H1 (cell line): ENCODE measurements at regions not wholly inside any gene's neighbourhood (a gene's known extent, or its start where the extent isn't known, plus 50 kb on each side); places are given as distances from the start of the nearest gene placed in this dataset.

ENCODE experiments used
- BCL11A ChIP-seq, 2 experiments: IDR thresholded peaks; one replicate each; pipeline ENCODE4 v1.6.1; 2011; ENCODE audit warnings: low read depth in 2 of 2, low read length in 2 of 2, mild to moderate bottlenecking in 2 of 2
- EGR1 ChIP-seq: IDR thresholded peaks from 2 replicates; pipeline ENCODE4 v1.6.1; 2011; ENCODE audit warnings: low read depth, low read length, borderline replicate concordance
- EZH2 ChIP-seq: fragments of 200-600 bp; sonication (generic); IDR thresholded peaks from 2 replicates; pipeline ENCODE4 v1.7.1; 2012; ENCODE audit warnings: low read depth, mild to moderate bottlenecking, moderate library complexity, low read length, inconsistent platforms; ENCODE audit not compliant: severe bottlenecking
- POLR2AphosphoS5 ChIP-seq: IDR thresholded peaks from 2 replicates; pipeline ENCODE4 v1.6.1; 2011; ENCODE audit warnings: low read depth, low read length
- TF ChIP-seq, protein P1 (sequence below): IDR thresholded peaks from 2 replicates; pipeline ENCODE4 v1.6.1; 2011; ENCODE audit warnings: low read depth, mild to moderate bottlenecking, low read length; ENCODE audit not compliant: insufficient read depth
- TF ChIP-seq, protein P2 (sequence below): IDR thresholded peaks from 2 replicates; pipeline ENCODE4 v1.6.1; 2012; ENCODE audit warnings: inconsistent platforms
- TF ChIP-seq, protein P3 (sequence below), 3 experiments: IDR thresholded peaks; 1 replicate in 2 of 3; 2 replicates in 1 of 3; pipeline versions ENCODE4 v1.5.1 to v1.6.1; 2011; ENCODE audit warnings: low read length in 3 of 3, mild to moderate bottlenecking in 3 of 3, inconsistent platforms in 2 of 3, low read depth in 1 of 3, moderate library complexity in 1 of 3; ENCODE audit not compliant: insufficient read depth in 1 of 3; ENCODE audit errors: control extremely low read depth in 1 of 3

DNA sequence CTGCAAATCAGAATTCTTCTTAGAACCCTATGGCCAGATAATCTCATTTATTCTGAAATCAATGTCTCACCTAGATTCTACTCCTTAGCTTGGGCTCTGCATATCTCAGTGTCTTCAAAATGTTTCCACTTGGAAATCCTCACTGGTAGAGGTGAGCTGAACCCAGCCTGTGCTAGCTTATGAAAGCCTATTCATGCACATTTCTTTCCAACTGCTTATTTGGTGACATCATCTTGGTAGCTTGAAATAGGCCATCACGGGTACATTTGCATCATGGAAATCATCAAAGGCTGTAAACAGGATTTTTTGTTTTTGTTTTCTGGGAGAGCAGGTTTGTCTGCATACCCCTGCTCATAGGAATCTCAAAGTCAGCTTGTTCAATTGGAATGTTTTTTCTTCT, 130.8 kb downstream of the KCNJ18 start:
- TF ChIP-seq, protein P1, sequence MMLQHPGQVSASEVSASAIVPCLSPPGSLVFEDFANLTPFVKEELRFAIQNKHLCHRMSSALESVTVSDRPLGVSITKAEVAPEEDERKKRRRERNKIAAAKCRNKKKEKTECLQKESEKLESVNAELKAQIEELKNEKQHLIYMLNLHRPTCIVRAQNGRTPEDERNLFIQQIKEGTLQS, result no peak
- no peak for TF ChIP-seq EGR1
- TF ChIP-seq, protein P2, sequence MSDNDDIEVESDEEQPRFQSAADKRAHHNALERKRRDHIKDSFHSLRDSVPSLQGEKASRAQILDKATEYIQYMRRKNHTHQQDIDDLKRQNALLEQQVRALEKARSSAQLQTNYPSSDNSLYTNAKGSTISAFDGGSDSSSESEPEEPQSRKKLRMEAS, result no peak
- no peak for TF ChIP-seq BCL11A (IDR thresholded peaks at IDR 0.05; ENCODE audit: low read depth in 2 of 2, low read length in 2 of 2)
- TF ChIP-seq POLR2AphosphoS5, result no peak
- TF ChIP-seq, protein P3, sequence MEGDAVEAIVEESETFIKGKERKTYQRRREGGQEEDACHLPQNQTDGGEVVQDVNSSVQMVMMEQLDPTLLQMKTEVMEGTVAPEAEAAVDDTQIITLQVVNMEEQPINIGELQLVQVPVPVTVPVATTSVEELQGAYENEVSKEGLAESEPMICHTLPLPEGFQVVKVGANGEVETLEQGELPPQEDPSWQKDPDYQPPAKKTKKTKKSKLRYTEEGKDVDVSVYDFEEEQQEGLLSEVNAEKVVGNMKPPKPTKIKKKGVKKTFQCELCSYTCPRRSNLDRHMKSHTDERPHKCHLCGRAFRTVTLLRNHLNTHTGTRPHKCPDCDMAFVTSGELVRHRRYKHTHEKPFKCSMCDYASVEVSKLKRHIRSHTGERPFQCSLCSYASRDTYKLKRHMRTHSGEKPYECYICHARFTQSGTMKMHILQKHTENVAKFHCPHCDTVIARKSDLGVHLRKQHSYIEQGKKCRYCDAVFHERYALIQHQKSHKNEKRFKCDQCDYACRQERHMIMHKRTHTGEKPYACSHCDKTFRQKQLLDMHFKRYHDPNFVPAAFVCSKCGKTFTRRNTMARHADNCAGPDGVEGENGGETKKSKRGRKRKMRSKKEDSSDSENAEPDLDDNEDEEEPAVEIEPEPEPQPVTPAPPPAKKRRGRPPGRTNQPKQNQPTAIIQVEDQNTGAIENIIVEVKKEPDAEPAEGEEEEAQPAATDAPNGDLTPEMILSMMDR (IDR thresholded peaks at IDR 0.05; ENCODE audit: control extremely low read depth in 1 of 3, insufficient read depth in 1 of 3, low read depth in 1 of 3, low read length in 3 of 3), result no peak
- TF ChIP-seq EZH2, result no peak
